Spleen (tissue), 7 donors: ENCODE measurements at regions not wholly inside any gene's neighbourhood (a gene's known extent, or its start where the extent isn't known, plus 50 kb on each side); places are given as distances from the start of the nearest gene placed in this dataset.

Experiments used
- POLR2A ChIP-seq, 3 donors: fragments of 450-650 bp; IDR thresholded peaks; one replicate each; pipeline ENCODE4 v1.5.1; 2017; ENCODE audit warnings: antibody characterized with exemption in 3 of 3, mild to moderate bottlenecking in 1 of 3
- TF ChIP-seq, protein P1 (sequence below), 11 experiments: fragments of 200-600 bp in 7 of 11; fragments of 450-650 bp in 4 of 11; sonication (generic) in 4 of 11; IDR thresholded peaks in 8 of 11; conservative IDR thresholded peaks in 3 of 11; 1 replicate in 7 of 11; 2 replicates in 4 of 11; pipeline versions ENCODE4 v1.4.0 to v1.8.0; 2016 to 2021; ENCODE audit warnings: antibody characterized with exemption in 11 of 11, inconsistent platforms in 4 of 11, mild to moderate bottlenecking in 1 of 11
- donor health status: DM: no; HTN: no; CAD: no; lungs with moderate emphysema.
- donor health status: DM: no; HTN: no; CAD: no.
- donor health status: DM: no; HTN: no; CAD: no.

DNA sequence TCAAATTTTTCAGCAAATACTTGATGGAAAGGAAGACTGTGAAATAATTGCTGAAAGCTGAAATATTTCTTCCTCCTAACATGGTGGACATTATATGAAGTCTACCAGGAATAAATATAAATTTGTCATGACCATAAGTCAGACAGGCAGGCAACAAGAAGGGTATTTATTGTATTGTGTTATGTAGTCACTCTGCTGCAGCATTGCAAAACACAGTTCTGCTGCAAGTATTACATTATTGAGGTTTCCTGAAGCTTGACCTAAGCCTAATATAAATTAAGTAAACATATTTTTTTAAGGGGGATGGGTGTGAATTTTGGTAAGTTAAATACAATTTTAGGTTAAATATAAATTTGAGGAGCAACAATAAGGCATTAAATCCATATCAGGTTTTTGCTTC, 60.2 kb upstream of the MAOA start:
- TF ChIP-seq, protein P1, sequence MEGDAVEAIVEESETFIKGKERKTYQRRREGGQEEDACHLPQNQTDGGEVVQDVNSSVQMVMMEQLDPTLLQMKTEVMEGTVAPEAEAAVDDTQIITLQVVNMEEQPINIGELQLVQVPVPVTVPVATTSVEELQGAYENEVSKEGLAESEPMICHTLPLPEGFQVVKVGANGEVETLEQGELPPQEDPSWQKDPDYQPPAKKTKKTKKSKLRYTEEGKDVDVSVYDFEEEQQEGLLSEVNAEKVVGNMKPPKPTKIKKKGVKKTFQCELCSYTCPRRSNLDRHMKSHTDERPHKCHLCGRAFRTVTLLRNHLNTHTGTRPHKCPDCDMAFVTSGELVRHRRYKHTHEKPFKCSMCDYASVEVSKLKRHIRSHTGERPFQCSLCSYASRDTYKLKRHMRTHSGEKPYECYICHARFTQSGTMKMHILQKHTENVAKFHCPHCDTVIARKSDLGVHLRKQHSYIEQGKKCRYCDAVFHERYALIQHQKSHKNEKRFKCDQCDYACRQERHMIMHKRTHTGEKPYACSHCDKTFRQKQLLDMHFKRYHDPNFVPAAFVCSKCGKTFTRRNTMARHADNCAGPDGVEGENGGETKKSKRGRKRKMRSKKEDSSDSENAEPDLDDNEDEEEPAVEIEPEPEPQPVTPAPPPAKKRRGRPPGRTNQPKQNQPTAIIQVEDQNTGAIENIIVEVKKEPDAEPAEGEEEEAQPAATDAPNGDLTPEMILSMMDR (IDR thresholded peaks at IDR 0.05 in 8 of 11, conservative IDR thresholded peaks at IDR 0.05 in 3 of 11), result no peak
- TF ChIP-seq POLR2A (IDR thresholded peaks at IDR 0.05), result no peak
